ENCODE measurements at regions not wholly inside any gene's neighbourhood (a gene's known extent, or its start where the extent isn't known, plus 50 kb on each side); places are given as distances from the start of the nearest gene placed in this dataset.

DNA sequence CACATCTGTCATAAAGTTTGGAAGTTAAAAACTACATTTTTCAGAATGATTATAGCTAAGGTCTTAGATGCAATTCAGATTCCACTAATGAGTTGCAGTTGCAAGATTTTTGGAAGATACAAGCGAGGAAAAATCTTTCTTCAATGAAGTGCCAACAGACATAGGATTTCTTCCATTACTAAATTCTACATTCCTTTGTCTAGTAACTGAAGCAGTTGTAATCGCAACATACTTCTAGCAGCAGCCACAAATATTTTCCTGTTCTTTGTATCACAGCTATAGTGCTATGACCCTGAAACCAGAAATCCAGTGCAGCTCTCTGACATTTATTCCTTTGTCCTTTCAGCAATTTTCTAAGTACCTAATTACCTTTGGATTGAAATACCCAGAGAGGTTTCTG, 225.2 kb upstream of the SLIT2 start:
- TF ChIP-seq, protein P1, sequence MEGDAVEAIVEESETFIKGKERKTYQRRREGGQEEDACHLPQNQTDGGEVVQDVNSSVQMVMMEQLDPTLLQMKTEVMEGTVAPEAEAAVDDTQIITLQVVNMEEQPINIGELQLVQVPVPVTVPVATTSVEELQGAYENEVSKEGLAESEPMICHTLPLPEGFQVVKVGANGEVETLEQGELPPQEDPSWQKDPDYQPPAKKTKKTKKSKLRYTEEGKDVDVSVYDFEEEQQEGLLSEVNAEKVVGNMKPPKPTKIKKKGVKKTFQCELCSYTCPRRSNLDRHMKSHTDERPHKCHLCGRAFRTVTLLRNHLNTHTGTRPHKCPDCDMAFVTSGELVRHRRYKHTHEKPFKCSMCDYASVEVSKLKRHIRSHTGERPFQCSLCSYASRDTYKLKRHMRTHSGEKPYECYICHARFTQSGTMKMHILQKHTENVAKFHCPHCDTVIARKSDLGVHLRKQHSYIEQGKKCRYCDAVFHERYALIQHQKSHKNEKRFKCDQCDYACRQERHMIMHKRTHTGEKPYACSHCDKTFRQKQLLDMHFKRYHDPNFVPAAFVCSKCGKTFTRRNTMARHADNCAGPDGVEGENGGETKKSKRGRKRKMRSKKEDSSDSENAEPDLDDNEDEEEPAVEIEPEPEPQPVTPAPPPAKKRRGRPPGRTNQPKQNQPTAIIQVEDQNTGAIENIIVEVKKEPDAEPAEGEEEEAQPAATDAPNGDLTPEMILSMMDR (conservative IDR thresholded peaks at IDR 0.05) = no peak
- no peak for DNase-seq (ENCODE audit: low read depth, low spot score)
- Mint-ChIP-seq H3K9me3 (peaks cover 3% of the 10 kb centered on the region), H3K27me3 (ENCODE audit: low read depth) (no peaks in the 10 kb centered on the region), H3K36me3 (ENCODE audit: low read depth) (no peaks in the 10 kb centered on the region), H3K4me1 (peaks cover 1% of the 10 kb centered on the region), H3K27ac (ENCODE audit: unreplicated experiment) (no peak overlapping the region), H3K4me3 (no peak overlapping the region)

DNA sequence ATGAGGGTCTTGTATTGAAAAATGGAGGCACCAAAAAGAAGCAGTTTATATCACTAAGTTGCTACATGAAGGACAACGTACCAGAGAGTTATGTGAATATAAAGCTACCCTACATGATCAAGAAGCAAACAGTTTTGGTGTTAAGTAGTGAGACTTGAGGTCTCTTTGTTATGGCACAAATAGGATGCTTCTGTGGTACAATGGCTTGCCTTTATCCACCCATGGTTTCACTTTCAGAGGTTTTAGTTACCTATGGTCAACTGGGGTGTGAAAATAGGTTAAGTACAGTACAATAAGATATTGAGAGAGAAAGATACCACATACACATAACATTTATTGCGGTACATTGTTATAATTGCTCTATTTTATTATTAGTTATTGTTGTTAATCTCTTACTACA, 229.2 kb upstream of the SLIT2 start:
- H3K27me3 Mint-ChIP-seq (ENCODE audit: low read depth) = no peaks in the 10 kb centered on the region
- TF ChIP-seq, protein P1 (conservative IDR thresholded peaks at IDR 0.05) = no peak
- H3K4me1 Mint-ChIP-seq = peaks cover 3% of the 10 kb centered on the region
- peaks cover 3% of the 10 kb centered on the region for H3K9me3 Mint-ChIP-seq
- H3K4me3 Mint-ChIP-seq = no peak overlapping the region
- no peak overlapping the region for H3K27ac Mint-ChIP-seq (ENCODE audit: unreplicated experiment)
- no peaks in the 10 kb centered on the region for H3K36me3 Mint-ChIP-seq (ENCODE audit: low read depth)
- DNase-seq (ENCODE audit: low read depth, low spot score) = no peak

DNA sequence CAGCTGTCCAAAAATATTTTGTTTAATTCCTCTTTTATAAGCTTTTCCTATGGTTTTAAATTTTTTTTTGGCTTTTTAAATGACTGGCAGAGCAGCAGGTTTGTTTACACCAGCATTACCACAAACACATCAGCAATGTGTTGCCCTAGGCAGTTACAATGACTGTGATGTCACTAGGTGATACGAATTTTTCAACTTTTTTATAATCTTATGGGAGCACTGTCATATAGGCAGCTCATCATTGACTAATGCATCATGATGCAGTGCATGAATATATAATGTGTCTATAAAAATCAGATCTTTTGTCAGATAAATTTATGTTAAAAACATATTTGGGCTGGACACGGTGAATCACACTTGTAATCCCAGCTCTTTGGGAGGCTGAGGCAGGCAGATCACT, 231.6 kb upstream of the SLIT2 start:
- Mint-ChIP-seq H3K9me3 (peaks cover 3% of the 10 kb centered on the region), H3K36me3 (ENCODE audit: low read depth) (no peaks in the 10 kb centered on the region), H3K4me1 (peaks cover 3% of the 10 kb centered on the region), H3K4me3 (no peak overlapping the region), H3K27ac (ENCODE audit: unreplicated experiment) (no peak overlapping the region), H3K27me3 (ENCODE audit: low read depth) (no peaks in the 10 kb centered on the region)
- DNase-seq (ENCODE audit: low read depth, low spot score) = no peak
- TF ChIP-seq, protein P1 (conservative IDR thresholded peaks at IDR 0.05) = no peak

DNA sequence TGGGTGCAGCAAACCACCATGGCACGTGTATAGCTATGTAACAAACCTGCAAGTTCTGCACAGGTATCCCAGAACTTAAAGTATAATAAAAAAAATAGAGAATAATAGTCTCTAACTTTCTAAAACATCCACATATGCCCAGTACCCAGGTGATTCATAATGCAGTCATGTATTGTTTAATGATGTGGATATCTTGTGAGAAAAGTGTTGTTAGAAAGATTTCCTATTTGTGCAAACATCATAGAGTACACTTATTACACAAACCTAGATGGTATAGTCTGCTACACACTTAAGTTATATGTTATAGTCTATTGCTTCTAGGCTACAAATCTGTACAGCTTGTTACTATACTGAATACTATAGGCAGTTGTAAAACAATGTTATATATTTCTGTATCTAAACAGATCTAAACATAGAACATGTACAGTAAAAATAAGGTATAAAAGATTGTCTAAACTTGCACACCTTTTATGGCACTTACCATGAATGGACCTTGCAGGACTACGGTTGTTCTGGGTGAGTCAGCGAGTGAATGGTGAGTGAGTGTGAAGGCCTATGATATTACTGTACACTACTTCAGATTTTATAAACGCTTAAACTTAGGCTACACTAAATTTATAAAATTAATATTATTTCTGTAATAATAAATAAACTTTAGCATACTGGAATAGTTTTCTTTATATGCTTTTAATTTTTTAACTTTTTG, 232.2 kb upstream of the SLIT2 start:
- DNase-seq (ENCODE audit: low read depth, low spot score) = no peak
- Mint-ChIP-seq H3K4me1 (peaks cover 3% of the 10 kb centered on the region), H3K27ac (ENCODE audit: unreplicated experiment) (no peak overlapping the region), H3K27me3 (ENCODE audit: low read depth) (no peaks in the 10 kb centered on the region), H3K4me3 (no peak overlapping the region), H3K36me3 (ENCODE audit: low read depth) (no peaks in the 10 kb centered on the region), H3K9me3 (peaks cover 3% of the 10 kb centered on the region)
- TF ChIP-seq, protein P1 (conservative IDR thresholded peaks at IDR 0.05) = no peak

DNA sequence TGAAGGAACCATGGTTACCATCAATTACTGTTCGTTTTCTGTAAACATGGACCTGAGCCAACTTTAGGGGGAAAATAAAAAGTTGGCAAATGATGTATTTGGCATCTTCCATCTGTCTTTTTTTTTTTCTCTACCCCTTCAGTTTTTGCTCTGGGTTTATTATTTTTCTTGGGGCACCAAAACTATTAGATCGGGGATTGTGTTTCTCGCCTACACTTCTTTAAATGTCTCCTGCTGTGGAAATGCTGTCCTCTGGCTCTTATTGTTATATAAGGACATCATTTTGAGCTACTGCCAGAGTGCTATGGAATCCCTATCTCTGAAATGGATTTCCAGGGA, 234.0 kb upstream of the SLIT2 start:
- no peak overlapping the region for H3K27ac Mint-ChIP-seq (ENCODE audit: unreplicated experiment)
- no peaks in the 10 kb centered on the region for H3K27me3 Mint-ChIP-seq (ENCODE audit: low read depth)
- peaks cover 3% of the 10 kb centered on the region for H3K4me1 Mint-ChIP-seq
- H3K9me3 Mint-ChIP-seq = no peaks in the 10 kb centered on the region
- H3K4me3 Mint-ChIP-seq = no peak overlapping the region
- H3K36me3 Mint-ChIP-seq (ENCODE audit: low read depth) = no peaks in the 10 kb centered on the region
- TF ChIP-seq, protein P1 (conservative IDR thresholded peaks at IDR 0.05) = no peak
- no peak for DNase-seq (ENCODE audit: low read depth, low spot score)
